WTC11 (cell line): ENCODE measurements at regions not wholly inside any gene's neighbourhood (a gene's known extent, or its start where the extent isn't known, plus 50 kb on each side); places are given as distances from the start of the nearest gene placed in this dataset.

Experiments used
- ATAC-seq: fragments of 200-7000 bp; cut with Tn5 transposase; 2 replicates; pipeline ENCODE4 v1.10.0; 2021; ENCODE audit warnings: mild to moderate bottlenecking, moderate library complexity
- CTCF ChIA-PET: fragments of 300-600 bp; sonication (Branson Sonifier 250); formaldehyde crosslinking; loops from one replicate; lab custom pipeline; 2021; ENCODE audit warnings: antibody characterized with exemption; lab: Charles Lee
- POLR2A ChIA-PET: fragments of 350-600 bp; sonication (Branson Sonifier 250); formaldehyde crosslinking; loops from one replicate; lab custom pipeline; 2021; ENCODE audit warnings: antibody characterized with exemption; lab: Charles Lee
- DNase-seq: peaks from one replicate; pipeline ENCODE4 v3.0.0; 2021; ENCODE audit warnings: low spot score
- H3K27ac Mint-ChIP-seq: 2 replicates; pipeline ENCODE4 v1.8.0; 2021; ENCODE audit warnings: mixed read lengths
- H3K27me3 Mint-ChIP-seq: 2 replicates; pipeline ENCODE4 v1.8.0; 2021; ENCODE audit warnings: low read depth, mild to moderate bottlenecking, moderate library complexity, mixed read lengths
- H3K36me3 Mint-ChIP-seq: 2 replicates; pipeline ENCODE4 v1.8.0; 2021; ENCODE audit warnings: mixed read lengths
- H3K4me1 Mint-ChIP-seq: 2 replicates; pipeline ENCODE4 v1.8.0; 2022; ENCODE audit warnings: mixed read lengths
- H3K4me3 Mint-ChIP-seq: 2 replicates; pipeline ENCODE4 v1.8.0; 2021; ENCODE audit warnings: mild to moderate bottlenecking, moderate library complexity, mixed read lengths
- H3K9me3 Mint-ChIP-seq: 2 replicates; pipeline ENCODE4 v1.8.0; 2021; ENCODE audit warnings: mixed read lengths
- CTCF ChIP-seq: fragments of 200-600 bp; IDR thresholded peaks from 2 replicates; pipeline ENCODE4 v1.8.0; 2022; ENCODE audit warnings: antibody characterized with exemption
- ETV6 ChIP-seq: sonication (generic); formaldehyde crosslinking; IDR thresholded peaks from 2 replicates; pipeline ENCODE4 v1.8.1; 2022; ENCODE audit warnings: mild to moderate bottlenecking, missing genetic modification reagents
- FOXP1 ChIP-seq: sonication (generic); formaldehyde crosslinking; IDR thresholded peaks from 2 replicates; pipeline ENCODE4 v1.8.0; 2022; ENCODE audit warnings: missing genetic modification reagents, mild to moderate bottlenecking, moderate library complexity, borderline replicate concordance
- GRHL2 ChIP-seq: fragments of 250-450 bp; sonication (Bioruptor Pico); IDR thresholded peaks from 2 replicates; pipeline ENCODE4 v1.8.0; 2022; ENCODE audit warnings: mild to moderate bottlenecking, moderate library complexity; ENCODE audit not compliant: insufficient replicate concordance, severe bottlenecking
- MLX ChIP-seq: sonication (generic); formaldehyde crosslinking; IDR thresholded peaks from 2 replicates; pipeline ENCODE4 v1.8.1; 2023; ENCODE audit warnings: mild to moderate bottlenecking, missing genetic modification reagents, moderate library complexity
- NFE2L1 ChIP-seq: sonication (generic); formaldehyde crosslinking; IDR thresholded peaks from 2 replicates; pipeline ENCODE4 v1.8.1; 2023; ENCODE audit warnings: missing genetic modification reagents
- NFYB ChIP-seq: sonication (generic); formaldehyde crosslinking; conservative IDR thresholded peaks from 2 replicates; pipeline ENCODE4 v1.8.0; 2022; ENCODE audit warnings: low read depth, missing genetic modification reagents
- NR1H2 ChIP-seq: sonication (generic); formaldehyde crosslinking; IDR thresholded peaks from 2 replicates; pipeline ENCODE4 v1.9.0; 2021; ENCODE audit warnings: mild to moderate bottlenecking, moderate library complexity, missing genetic modification reagents
- RELA ChIP-seq: sonication (generic); formaldehyde crosslinking; IDR thresholded peaks from 2 replicates; pipeline ENCODE4 v1.8.1; 2022; ENCODE audit warnings: missing genetic modification reagents, mild to moderate bottlenecking, borderline replicate concordance
- SMAD3 ChIP-seq: sonication (generic); formaldehyde crosslinking; IDR thresholded peaks from 2 replicates; pipeline ENCODE4 v1.8.0; 2022; ENCODE audit warnings: missing genetic modification reagents, mild to moderate bottlenecking, borderline replicate concordance
- SP1 ChIP-seq: sonication (generic); formaldehyde crosslinking; conservative IDR thresholded peaks from 2 replicates; pipeline ENCODE4 v1.8.1; 2022; ENCODE audit warnings: missing genetic modification reagents
- TEAD1 ChIP-seq: sonication (generic); formaldehyde crosslinking; IDR thresholded peaks from 2 replicates; pipeline ENCODE4 v1.8.0; 2022; ENCODE audit warnings: mild to moderate bottlenecking, missing genetic modification reagents
- TEAD4 ChIP-seq: sonication (generic); formaldehyde crosslinking; IDR thresholded peaks from 2 replicates; pipeline ENCODE4 v1.8.0; 2022; ENCODE audit warnings: mild to moderate bottlenecking, missing genetic modification reagents
- ZNF121 ChIP-seq: sonication (generic); formaldehyde crosslinking; IDR thresholded peaks from 2 replicates; pipeline ENCODE4 v1.8.0; 2023; ENCODE audit warnings: missing genetic modification reagents
- ZNF219 ChIP-seq: sonication (generic); formaldehyde crosslinking; IDR thresholded peaks from 2 replicates; pipeline ENCODE4 v1.8.0; 2023; ENCODE audit warnings: missing genetic modification reagents, mild to moderate bottlenecking, borderline replicate concordance
- ZSCAN18 ChIP-seq: fragments of 250-450 bp; sonication (Bioruptor Pico); IDR thresholded peaks from 2 replicates; pipeline ENCODE4 v2.1.2; 2022; ENCODE audit warnings: mild to moderate bottlenecking, moderate library complexity
- TF ChIP-seq, protein P1 (sequence below): sonication (generic); formaldehyde crosslinking; IDR thresholded peaks from 2 replicates; pipeline ENCODE4 v1.8.1; 2022; ENCODE audit warnings: mild to moderate bottlenecking, moderate library complexity, missing genetic modification reagents
- TF ChIP-seq, protein P2 (sequence below): sonication (generic); formaldehyde crosslinking; IDR thresholded peaks from 2 replicates; pipeline ENCODE4 v1.8.1; 2022; ENCODE audit warnings: low read depth, missing genetic modification reagents, borderline replicate concordance
- TF ChIP-seq, protein P3 (sequence below): sonication (generic); formaldehyde crosslinking; IDR thresholded peaks from 2 replicates; pipeline ENCODE4 v1.8.1; 2023; ENCODE audit warnings: mild to moderate bottlenecking, missing genetic modification reagents

- TF ChIP-seq, protein P1, sequence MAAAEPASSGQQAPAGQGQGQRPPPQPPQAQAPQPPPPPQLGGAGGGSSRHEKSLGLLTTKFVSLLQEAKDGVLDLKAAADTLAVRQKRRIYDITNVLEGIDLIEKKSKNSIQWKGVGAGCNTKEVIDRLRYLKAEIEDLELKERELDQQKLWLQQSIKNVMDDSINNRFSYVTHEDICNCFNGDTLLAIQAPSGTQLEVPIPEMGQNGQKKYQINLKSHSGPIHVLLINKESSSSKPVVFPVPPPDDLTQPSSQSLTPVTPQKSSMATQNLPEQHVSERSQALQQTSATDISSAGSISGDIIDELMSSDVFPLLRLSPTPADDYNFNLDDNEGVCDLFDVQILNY (CRISPR knock-in tag) = no peak
- TF ChIP-seq, protein P2, sequence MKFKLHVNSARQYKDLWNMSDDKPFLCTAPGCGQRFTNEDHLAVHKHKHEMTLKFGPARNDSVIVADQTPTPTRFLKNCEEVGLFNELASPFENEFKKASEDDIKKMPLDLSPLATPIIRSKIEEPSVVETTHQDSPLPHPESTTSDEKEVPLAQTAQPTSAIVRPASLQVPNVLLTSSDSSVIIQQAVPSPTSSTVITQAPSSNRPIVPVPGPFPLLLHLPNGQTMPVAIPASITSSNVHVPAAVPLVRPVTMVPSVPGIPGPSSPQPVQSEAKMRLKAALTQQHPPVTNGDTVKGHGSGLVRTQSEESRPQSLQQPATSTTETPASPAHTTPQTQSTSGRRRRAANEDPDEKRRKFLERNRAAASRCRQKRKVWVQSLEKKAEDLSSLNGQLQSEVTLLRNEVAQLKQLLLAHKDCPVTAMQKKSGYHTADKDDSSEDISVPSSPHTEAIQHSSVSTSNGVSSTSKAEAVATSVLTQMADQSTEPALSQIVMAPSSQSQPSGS (CRISPR knock-in tag) = no peak
- no peak for TF ChIP-seq NFYB
Measured at GRCh38 chr10:65614956-65615565, 1310.8 kb upstream of the LRRTM3 start (continued).

DNA sequence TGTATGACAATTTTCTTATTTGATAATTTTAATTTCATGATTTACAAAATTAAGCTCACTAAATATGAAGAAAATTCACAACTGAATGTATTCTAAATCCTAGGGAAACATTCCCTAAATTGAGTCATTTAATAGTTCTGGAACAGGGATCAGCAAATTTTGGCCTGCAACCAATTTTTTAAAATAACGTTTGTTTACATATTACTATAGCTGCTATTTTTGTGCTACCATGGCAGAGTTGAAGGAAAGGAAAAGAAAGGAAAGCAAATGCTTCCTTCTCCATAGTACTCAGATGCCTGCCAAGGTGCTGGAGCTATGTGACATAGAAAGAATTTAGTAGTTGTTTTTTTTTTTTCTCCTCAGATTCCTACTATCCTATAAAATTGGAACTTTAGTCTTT lies 1307.7 kb upstream of the LRRTM3 start:
- TF ChIP-seq ZNF121 (no peak), TEAD1 (no peak), SMAD3 (CRISPR knock-in tag) (no peak), ZSCAN18 (CRISPR knock-in tag) (no peak), TEAD4 (CRISPR knock-in tag) (no peak), GRHL2 (no peak), RELA (no peak), ETV6 (CRISPR knock-in tag) (no peak), SP1 (CRISPR knock-in tag) (no peak), MLX (CRISPR knock-in tag) (no peak), NFE2L1 (no peak), CTCF (no peak), NR1H2 (CRISPR knock-in tag) (no peak), FOXP1 (CRISPR knock-in tag) (no peak), ZNF219 (CRISPR knock-in tag) (no peak)
- TF ChIP-seq, protein P2 (CRISPR knock-in tag) = no peak
- TF ChIP-seq, protein P3, sequence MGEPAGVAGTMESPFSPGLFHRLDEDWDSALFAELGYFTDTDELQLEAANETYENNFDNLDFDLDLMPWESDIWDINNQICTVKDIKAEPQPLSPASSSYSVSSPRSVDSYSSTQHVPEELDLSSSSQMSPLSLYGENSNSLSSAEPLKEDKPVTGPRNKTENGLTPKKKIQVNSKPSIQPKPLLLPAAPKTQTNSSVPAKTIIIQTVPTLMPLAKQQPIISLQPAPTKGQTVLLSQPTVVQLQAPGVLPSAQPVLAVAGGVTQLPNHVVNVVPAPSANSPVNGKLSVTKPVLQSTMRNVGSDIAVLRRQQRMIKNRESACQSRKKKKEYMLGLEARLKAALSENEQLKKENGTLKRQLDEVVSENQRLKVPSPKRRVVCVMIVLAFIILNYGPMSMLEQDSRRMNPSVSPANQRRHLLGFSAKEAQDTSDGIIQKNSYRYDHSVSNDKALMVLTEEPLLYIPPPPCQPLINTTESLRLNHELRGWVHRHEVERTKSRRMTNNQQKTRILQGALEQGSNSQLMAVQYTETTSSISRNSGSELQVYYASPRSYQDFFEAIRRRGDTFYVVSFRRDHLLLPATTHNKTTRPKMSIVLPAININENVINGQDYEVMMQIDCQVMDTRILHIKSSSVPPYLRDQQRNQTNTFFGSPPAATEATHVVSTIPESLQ = no peak
- peaks cover 26% of the 10 kb centered on the region for H3K9me3 Mint-ChIP-seq
- H3K4me3 Mint-ChIP-seq = no peak overlapping the region
- CTCF ChIA-PET = no interaction called here
- H3K4me1 Mint-ChIP-seq = peaks cover 7% of the 10 kb centered on the region; the same call in 1 of the 2 replicates
- H3K36me3 Mint-ChIP-seq = peaks cover 34% of the 10 kb centered on the region
- no peaks in the 10 kb centered on the region for H3K27me3 Mint-ChIP-seq
- no peak for DNase-seq
- ATAC-seq = no peak
- H3K27ac Mint-ChIP-seq = no peak overlapping the region
- POLR2A ChIA-PET = no interaction called here
